GM12892 (cell line): ENCODE measurements at regions not wholly inside any gene's neighbourhood (a gene's known extent, or its start where the extent isn't known, plus 50 kb on each side); places are given as distances from the start of the nearest gene placed in this dataset.
"Not testable (repeated sequence)": the region's sequence is repeated elsewhere in the genome, so short reads cannot be mapped to it uniquely, and the experiment has no call there.

Experiments
- DNase-seq: peaks from one replicate; pipeline ENCODE4 v3.0.0; 2011; ENCODE audit not compliant: insufficient read length
- FAIRE-seq: peaks from 2 replicates; lab custom pipeline; 2011; peaks lifted over from hg19 to GRCh38; lab: Jason Lieb, UNC
- POLR2A ChIP-seq: IDR thresholded peaks from 2 replicates; pipeline ENCODE4 v1.6.1; 2011; ENCODE audit warnings: low read depth, low read length, control low read depth
- POLR2AphosphoS5 ChIP-seq: IDR thresholded peaks from 2 replicates; pipeline ENCODE4 v1.6.1; 2011; ENCODE audit warnings: low read depth, low read length, control low read depth
- TAF1 ChIP-seq: IDR thresholded peaks from 2 replicates; pipeline ENCODE4 v1.6.1; 2011; ENCODE audit warnings: low read depth, mild to moderate bottlenecking, control low read depth, low read length, borderline replicate concordance

DNA sequence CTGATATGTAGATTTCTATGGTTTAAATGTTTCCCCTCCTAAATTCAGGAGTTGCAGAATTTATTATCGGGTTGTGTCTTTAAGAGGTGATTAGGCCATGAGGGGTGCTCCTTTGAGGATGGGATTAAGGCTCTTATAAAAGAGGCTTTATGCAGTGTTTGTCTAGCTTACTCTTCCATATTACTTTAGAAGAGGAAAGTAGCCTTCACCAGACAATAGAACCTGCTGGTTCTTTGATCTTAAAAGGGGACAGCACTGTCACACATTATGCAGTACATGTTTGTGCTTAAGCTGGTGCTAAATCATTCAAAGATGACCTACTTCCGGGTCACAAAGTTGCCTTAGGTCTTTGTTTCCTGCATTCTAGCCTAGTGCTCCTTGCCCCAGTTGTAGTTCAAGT lies 81.0 kb downstream of the CPXCR1 start:
- TF ChIP-seq POLR2AphosphoS5 = no peak
- TF ChIP-seq POLR2A = no peak
- no peak for TF ChIP-seq TAF1
- DNase-seq (no peak), FAIRE-seq (no peak)

DNA sequence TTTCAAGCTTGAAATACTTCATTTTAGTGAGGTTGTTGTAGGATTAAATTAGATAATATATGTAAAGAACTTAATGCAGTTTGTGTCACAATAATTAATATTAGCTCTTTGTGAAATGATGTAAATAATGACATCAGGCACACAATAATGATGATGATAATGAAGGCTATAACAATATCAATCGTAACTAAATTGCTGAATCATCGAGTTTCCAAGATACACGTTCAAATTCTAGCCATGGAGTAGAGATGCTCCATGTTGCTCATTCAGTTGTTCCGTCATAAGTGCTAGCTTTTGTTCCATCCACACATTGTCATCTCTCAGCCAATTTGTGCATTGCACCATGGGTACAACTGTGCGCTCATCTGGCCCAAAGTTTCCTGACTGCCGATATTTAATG lies 83.1 kb downstream of the CPXCR1 start:
- FAIRE-seq (no peak), DNase-seq (no peak)
- TF ChIP-seq TAF1 = no peak
- TF ChIP-seq POLR2AphosphoS5 = no peak
- no peak for TF ChIP-seq POLR2A

DNA sequence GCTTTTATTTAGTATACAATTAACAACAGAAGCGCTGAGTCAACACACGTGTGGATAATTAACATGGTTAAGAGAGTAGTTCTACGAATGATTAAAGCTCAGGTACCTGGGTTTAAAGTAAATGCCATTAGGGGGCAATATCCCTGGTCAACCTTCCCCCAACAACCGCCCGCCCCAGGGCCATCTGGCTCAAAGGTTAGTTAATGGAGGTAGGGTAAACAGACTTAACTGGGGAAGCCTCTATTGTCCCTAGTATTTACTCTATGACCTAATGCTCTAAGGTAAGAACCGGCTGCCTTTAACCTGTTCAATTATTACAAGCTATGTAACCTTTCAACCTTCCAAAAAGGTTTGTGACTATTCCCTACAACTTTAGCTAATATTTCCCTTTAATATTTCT lies 90.7 kb downstream of the CPXCR1 start:
- not testable (repeated sequence) for DNase-seq, FAIRE-seq

DNA sequence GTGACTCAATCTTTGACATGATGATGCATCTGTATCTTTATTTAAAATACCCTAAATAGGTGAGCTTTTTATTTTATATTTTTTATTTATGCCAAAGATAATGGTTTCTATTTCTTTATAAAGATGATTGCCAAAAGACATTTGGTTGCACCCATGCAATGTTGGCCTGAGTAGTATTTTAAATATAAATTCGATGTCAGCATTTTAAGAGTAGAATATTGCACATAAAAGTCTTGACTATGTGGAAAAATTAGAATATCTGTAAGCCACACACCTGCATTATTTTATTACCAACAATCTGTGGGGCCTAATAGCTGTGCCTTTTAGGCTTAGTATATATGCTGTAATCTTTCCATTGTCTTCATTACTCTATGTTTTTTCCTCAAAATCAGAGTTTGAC lies 91.4 kb downstream of the CPXCR1 start:
- TF ChIP-seq POLR2AphosphoS5 (no peak), TAF1 (no peak), POLR2A (no peak)
- FAIRE-seq (no peak), DNase-seq (no peak)

DNA sequence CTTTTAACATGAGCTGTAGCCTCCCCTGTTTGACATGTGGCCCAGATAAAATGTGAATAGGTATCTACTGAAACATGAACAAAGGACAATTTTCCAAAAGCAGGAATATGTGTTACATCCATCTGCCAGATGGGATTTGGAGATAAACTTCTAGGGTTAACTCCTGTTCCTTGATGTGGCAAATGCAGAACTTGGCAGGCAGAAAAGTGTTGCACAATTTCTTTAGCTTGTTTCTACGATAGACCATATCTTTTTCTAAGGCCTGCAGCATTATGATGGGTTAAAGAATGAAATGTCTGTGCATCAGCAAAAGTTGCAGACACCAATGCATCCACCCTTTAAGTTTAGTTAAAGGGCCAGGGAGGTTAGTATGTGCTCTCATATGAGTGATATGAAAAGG lies 96.8 kb downstream of the CPXCR1 start:
- DNase-seq, FAIRE-seq: not testable (repeated sequence)

DNA sequence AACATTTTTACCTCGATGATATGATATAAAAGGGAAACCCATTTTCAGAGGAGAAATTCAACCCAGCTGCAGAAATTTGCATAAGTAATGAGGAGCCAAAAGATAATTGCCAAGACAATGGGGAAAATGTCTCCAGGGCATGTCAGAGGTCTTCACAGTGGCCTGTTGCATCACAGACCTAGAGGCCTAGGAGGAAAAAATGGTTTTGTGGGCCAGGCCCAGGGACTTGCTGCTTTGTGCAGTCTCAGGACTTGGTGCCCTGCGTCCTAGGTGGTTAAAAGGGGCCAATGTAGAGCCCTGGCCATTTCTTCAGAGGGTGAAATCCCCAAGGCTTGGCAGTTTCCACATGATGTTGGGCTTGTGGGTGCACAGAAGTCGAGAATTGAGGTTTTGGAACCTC lies 106.9 kb downstream of the CPXCR1 start:
- DNase-seq = no peak
- TF ChIP-seq TAF1 (no peak), POLR2A (no peak)
- FAIRE-seq = no peak

DNA sequence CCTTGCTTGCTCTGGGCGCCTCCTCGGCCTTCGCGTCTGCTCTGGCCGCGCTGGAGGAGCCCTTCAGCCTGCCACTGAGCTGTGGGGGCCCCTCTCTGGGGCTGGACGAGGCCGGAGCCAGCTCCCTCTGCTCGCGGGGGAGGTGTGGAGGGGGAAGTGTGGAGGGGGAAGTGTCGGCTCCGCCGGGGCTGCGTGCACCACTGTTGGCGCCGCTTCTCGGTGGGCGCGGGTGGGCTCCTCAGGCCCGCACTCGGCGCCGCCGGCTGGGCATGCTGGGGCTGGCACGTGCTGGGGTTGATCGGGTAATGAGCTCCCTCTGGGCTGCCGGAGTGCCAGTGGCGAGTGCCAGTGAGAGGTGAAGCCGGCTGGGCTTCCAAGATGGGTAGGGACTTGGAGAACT lies 116.7 kb downstream of the CPXCR1 start:
- no peak for FAIRE-seq
- no peak for TF ChIP-seq TAF1
- TF ChIP-seq POLR2AphosphoS5 = no peak
- TF ChIP-seq POLR2A = no peak
- DNase-seq = no peak

DNA sequence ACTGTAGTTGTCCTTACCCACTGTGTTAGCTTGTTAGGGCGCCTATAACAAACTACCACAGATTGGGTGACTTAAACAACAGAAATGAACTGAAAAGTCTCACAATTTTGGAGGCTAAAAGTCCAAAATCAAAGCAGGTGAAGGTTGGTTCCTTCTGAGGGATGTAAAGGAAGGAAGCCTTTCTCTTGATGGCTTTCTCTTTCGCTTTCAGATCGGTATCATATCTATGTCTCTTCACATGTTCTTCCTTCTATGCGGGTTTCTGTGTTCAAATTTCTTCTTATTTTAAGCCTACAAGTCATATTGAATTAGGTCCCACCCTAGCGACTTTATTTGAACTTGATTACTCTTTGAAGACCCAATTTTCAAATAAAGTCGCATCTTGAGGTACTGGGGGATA lies 118.6 kb downstream of the CPXCR1 start:
- FAIRE-seq (no peak), DNase-seq (no peak)
- no peak for TF ChIP-seq POLR2A
- no peak for TF ChIP-seq POLR2AphosphoS5
- TF ChIP-seq TAF1 = no peak

DNA sequence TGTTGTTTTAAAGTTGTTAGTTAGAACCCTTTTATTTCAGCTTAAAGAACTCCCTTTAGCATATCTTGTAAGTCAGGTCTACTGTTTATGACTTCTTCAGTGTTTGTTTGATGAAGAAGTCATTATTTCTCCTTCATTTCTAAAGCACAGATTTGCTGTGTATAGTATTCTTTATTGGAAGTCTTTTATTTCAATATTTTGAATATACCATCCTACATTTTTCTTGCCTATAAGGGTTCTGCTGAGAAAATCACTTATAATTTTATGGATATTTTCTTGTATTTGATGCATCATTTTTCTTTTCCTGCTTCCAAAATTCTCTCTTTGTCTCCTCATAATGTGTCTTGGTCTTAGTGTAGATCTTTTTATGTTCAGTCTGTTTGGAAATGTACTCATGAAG lies 134.5 kb downstream of the CPXCR1 start:
- no peak for TF ChIP-seq TAF1
- no peak for TF ChIP-seq POLR2AphosphoS5
- TF ChIP-seq POLR2A = no peak
- FAIRE-seq = no peak
- DNase-seq = no peak

DNA sequence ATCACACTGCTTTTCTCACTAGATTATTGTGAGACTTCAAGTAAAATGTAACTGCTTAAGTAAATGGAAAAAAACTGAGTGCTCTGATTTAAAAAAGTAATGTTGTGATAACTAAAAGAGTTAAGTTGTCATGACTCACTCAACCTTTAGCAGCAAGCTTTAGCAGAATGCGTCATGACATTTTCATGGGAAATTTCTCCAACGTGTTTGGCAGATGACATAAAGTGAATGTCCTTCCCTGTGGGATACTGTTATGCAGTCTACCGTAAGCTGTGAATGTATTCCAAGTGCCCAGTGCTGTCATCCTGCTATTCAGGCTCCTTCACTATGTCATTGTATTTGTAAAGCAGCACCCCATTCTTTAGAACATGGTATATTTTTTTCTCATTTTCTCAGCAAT lies 136.2 kb downstream of the CPXCR1 start:
- no peak for DNase-seq
- FAIRE-seq = no peak
- TF ChIP-seq TAF1 = no peak
- no peak for TF ChIP-seq POLR2AphosphoS5
- TF ChIP-seq POLR2A = no peak

DNA sequence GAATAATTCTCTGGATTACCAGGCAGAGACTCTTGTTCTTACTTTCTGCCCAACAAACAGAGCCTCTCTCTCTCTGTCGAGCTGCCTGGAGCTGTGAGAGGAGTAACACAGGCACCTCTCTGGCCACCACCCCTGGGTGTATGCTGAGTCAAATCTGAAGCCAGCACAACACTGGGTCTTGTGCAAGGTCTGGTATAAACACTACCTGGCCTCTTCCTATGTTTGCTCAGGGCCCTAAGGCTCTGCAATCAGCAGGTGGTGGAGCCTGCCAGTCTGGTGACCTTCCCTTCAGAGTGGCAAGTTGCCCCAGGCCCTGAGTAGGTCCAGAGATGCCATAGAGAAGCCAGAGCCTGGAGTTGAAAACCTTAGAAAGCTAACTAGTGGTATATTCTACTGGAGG lies 139.9 kb downstream of the CPXCR1 start:
- FAIRE-seq (no peak), DNase-seq (no peak)
- TF ChIP-seq POLR2A = no peak
- no peak for TF ChIP-seq POLR2AphosphoS5
- TF ChIP-seq TAF1 = no peak

DNA sequence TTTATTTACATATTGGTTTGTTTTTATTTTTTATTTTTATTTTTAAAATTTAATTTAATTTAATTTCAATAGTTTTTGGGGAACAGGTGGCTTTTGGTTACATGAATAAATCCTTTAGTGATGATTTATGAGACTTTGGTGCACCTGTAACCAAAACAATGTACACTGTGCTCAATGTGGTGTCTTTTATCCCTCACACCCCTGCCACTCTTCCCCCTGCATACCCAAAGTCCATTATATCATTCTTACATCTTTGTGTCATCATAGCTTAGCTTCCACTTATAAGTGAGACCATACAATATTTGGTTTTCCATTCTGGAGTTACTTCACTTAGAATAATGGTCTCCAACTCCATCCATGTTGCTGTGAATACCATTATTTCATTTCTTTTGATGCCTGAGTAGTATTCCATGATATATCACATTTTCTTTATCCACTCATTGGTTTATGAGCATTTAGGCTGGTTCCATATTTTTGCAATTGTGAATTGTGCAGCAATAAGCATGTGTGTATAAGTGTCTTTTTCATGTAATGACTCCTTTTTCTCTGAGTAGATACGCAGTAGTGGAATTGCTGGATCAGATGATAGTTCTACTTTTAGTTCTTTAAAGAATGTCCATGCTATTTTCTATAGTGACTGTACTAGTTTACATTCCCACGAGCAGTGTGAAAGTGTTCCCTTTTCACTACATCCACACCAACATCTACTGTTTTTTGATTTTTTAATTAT lies 157.1 kb downstream of the CPXCR1 start:
- DNase-seq (no peak), FAIRE-seq (peak; percentile 33)
- TF ChIP-seq POLR2A (no peak), POLR2AphosphoS5 (no peak)

DNA sequence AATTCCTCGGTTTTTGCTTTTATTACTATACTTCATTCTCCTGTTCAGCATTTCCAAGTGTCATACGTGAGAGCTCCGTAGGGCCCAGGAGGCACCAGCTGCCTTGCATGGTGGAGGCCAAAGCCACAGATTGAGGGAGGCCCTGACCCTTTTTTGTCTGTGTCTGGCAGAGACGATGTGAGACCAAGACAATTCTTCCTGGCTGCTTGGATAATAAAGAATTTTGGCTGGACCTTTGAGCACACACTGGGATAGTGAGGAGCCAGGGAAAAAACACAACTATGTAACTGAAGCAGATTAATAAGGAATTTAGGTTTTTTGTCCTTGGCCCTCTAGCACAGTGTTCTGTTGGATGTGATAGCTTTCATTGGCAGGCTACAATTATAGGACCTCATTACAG lies 161.0 kb downstream of the CPXCR1 start:
- TF ChIP-seq POLR2A (no peak), TAF1 (no peak), POLR2AphosphoS5 (no peak)
- FAIRE-seq = no peak
- DNase-seq = no peak

DNA sequence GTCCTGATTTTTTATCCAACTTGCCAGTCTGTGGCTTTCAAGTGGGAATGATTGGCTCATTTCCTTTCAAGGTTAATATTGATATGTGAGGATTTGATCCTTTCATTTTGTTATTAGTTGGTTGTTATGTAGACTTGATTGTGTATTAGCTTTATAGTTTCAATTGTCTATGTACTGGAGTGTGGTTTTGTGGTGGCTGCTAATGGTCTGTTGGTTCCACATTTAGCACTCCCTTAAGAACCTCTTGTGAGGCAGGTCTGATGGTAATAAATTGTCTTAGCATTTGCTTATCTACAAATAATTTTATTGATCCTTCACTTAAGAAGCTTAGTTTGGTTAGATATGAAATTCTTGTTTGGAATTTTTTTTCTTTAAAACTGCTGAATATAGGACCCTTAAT lies 190.6 kb downstream of the CPXCR1 start:
- TF ChIP-seq POLR2AphosphoS5 = no peak
- no peak for TF ChIP-seq POLR2A
- no peak for TF ChIP-seq TAF1
- FAIRE-seq = no peak
- DNase-seq = no peak

DNA sequence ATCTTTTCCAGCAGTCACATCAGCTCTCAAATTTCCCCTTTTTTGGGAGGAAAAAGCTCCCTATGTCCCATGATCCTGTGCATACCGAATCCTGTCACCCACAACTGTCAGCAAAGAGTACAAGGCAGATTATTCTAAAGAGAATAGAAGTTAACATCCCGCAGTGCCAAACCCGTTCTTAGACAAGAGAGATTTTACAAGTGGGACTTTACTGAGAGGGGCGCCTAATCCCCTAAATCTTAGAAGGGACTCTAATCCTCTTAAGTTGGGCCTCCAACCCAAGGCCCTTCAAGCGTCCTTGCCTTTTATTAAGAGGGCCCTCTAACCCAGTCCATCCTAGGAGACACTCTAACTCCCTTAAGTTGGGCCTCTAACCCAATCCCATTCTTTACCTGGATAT lies 193.9 kb downstream of the CPXCR1 start:
- no peak for TF ChIP-seq TAF1
- DNase-seq (no peak), FAIRE-seq (no peak)
